Femur (tissue), 1 donor: ENCODE measurements at regions not wholly inside any gene's neighbourhood (a gene's known extent, or its start where the extent isn't known, plus 50 kb on each side); places are given as distances from the start of the nearest gene placed in this dataset.

Experiments used
- DNase-seq: peaks from one replicate; pipeline ENCODE4 v3.0.0-alpha.2; 2017

- no peak for DNase-seq
These were observed 232.1 kb upstream of the STK17B start for GRCh38 chr2:196403471-196403870.

- DNase-seq, result no peak
These were observed 232.9 kb upstream of the STK17B start for GRCh38 chr2:196404276-196404675.

GRCh38 chr2:196407675-196408264 lies 231.7 kb upstream of the CCDC150 start:
- no peak for DNase-seq

- no peak for DNase-seq
These were observed 230.1 kb upstream of the CCDC150 start for GRCh38 chr2:196409376-196409775.

- no peak for DNase-seq
These were observed 229.5 kb upstream of the CCDC150 start for GRCh38 chr2:196410008-196410407.

- peak; percentile 28 for DNase-seq
These were observed 225.7 kb upstream of the CCDC150 start for GRCh38 chr2:196413821-196414274.

- no peak for DNase-seq
These were observed 224.1 kb upstream of the CCDC150 start for GRCh38 chr2:196415384-196415783.

- DNase-seq, result no peak
These were observed 219.4 kb upstream of the CCDC150 start for GRCh38 chr2:196420143-196420542.

GRCh38 chr2:196421880-196422279 lies 217.6 kb upstream of the CCDC150 start:
- no peak for DNase-seq

GRCh38 chr2:196422361-196422760 lies 217.2 kb upstream of the CCDC150 start:
- no peak for DNase-seq

GRCh38 chr2:196426122-196426521 lies 213.4 kb upstream of the CCDC150 start:
- no peak for DNase-seq

- DNase-seq, result no peak
These were observed 211.4 kb upstream of the CCDC150 start for GRCh38 chr2:196427986-196428634.

- no peak for DNase-seq
These were observed 208.4 kb upstream of the CCDC150 start for GRCh38 chr2:196431076-196431475.

GRCh38 chr2:196431957-196432356 lies 207.6 kb upstream of the CCDC150 start:
- no peak for DNase-seq

- DNase-seq, result no peak
These were observed 206.4 kb upstream of the CCDC150 start for GRCh38 chr2:196433116-196433515.

GRCh38 chr2:196434217-196434616 lies 205.3 kb upstream of the CCDC150 start:
- DNase-seq, result no peak

GRCh38 chr2:196435189-196435588 lies 204.3 kb upstream of the CCDC150 start:
- DNase-seq, result no peak

- DNase-seq, result no peak
These were observed 201.9 kb upstream of the CCDC150 start for GRCh38 chr2:196437626-196438025.

GRCh38 chr2:196439760-196440159 lies 199.8 kb upstream of the CCDC150 start:
- no peak for DNase-seq

- DNase-seq, result no peak
These were observed 199.1 kb upstream of the CCDC150 start for GRCh38 chr2:196440413-196440812.

- no peak for DNase-seq
These were observed 198.0 kb upstream of the CCDC150 start for GRCh38 chr2:196441527-196441926.

- no peak for DNase-seq
These were observed 197.3 kb upstream of the CCDC150 start for GRCh38 chr2:196442211-196442610.

- DNase-seq, result no peak
These were observed 195.1 kb upstream of the CCDC150 start for GRCh38 chr2:196444442-196444841.

- no peak for DNase-seq
These were observed 193.5 kb upstream of the CCDC150 start for GRCh38 chr2:196445991-196446390.
